B cell (primary cell): ENCODE measurements at regions not wholly inside any gene's neighbourhood (a gene's known extent, or its start where the extent isn't known, plus 50 kb on each side); places are given as distances from the start of the nearest gene placed in this dataset.

ENCODE experiments used
- EZH2 ChIP-seq: IDR thresholded peaks from 2 replicates; pipeline ENCODE4 v1.6.1; 2012; ENCODE audit warnings: borderline replicate concordance, low read depth, mild to moderate bottlenecking, moderate library complexity, low read length; ENCODE audit not compliant: insufficient read depth, poor library complexity, severe bottlenecking
- TF ChIP-seq, protein P1 (sequence below): fragments of 200-600 bp; IDR thresholded peaks from one replicate; pipeline ENCODE4 v1.8.0; 2022; ENCODE audit warnings: antibody characterized with exemption, mild to moderate bottlenecking

DNA sequence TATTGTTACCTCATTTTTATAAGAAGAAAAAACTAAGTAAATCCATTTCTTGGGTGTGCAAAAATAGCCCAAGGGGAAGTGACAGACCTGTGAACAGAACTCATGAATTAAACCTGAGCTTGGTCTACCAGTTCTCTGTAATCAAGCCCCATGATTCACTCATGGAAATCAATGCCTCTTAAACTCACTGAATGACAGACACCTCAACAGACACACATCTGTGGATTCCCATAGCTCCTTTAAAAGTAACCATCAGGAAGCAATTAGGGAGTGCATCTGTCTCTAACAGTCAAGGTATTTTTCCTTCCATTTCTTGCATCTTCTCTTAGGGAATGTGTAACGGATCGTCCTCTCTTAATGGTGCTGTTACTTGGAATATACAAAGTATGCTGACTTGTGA lies 215.0 kb upstream of the EEA1 start:
- TF ChIP-seq, protein P1, sequence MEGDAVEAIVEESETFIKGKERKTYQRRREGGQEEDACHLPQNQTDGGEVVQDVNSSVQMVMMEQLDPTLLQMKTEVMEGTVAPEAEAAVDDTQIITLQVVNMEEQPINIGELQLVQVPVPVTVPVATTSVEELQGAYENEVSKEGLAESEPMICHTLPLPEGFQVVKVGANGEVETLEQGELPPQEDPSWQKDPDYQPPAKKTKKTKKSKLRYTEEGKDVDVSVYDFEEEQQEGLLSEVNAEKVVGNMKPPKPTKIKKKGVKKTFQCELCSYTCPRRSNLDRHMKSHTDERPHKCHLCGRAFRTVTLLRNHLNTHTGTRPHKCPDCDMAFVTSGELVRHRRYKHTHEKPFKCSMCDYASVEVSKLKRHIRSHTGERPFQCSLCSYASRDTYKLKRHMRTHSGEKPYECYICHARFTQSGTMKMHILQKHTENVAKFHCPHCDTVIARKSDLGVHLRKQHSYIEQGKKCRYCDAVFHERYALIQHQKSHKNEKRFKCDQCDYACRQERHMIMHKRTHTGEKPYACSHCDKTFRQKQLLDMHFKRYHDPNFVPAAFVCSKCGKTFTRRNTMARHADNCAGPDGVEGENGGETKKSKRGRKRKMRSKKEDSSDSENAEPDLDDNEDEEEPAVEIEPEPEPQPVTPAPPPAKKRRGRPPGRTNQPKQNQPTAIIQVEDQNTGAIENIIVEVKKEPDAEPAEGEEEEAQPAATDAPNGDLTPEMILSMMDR, result no peak
- no peak for TF ChIP-seq EZH2
